ENCODE measurements at regions not wholly inside any gene's neighbourhood (a gene's known extent, or its start where the extent isn't known, plus 50 kb on each side); places are given as distances from the start of the nearest gene placed in this dataset.

- H3K27ac ChIP-seq, result no peak overlapping the region; the same call in 1 of the 2 replicates
- TF ChIP-seq CTCF (IDR thresholded peaks at IDR 0.05) (no peak), ZFX (IDR thresholded peaks at IDR 0.05; ENCODE audit: borderline replicate concordance) (no peak)
Measured at GRCh38 chr3:164478323-164478722, 600.0 kb downstream of the SI start.

- H3K27ac ChIP-seq, result no peak overlapping the region
Measured at GRCh38 chr3:164477403-164477802, 600.9 kb downstream of the SI start.

GRCh38 chr3:164476631-164477030 lies 601.7 kb downstream of the SI start:
- no peak overlapping the region for H3K27ac ChIP-seq
- TF ChIP-seq ZFX (IDR thresholded peaks at IDR 0.05; ENCODE audit: borderline replicate concordance) (no peak), CTCF (IDR thresholded peaks at IDR 0.05) (no peak)

More at GRCh38 chr3:164477403-164477802, 600.9 kb downstream of the SI start:
- TF ChIP-seq ZFX (IDR thresholded peaks at IDR 0.05; ENCODE audit: borderline replicate concordance), result no peak
- no peak for TF ChIP-seq CTCF (IDR thresholded peaks at IDR 0.05)

- TF ChIP-seq ZFX (IDR thresholded peaks at IDR 0.05; ENCODE audit: borderline replicate concordance) (no peak), CTCF (IDR thresholded peaks at IDR 0.05) (no peak)
- no peak overlapping the region for H3K27ac ChIP-seq
Measured at GRCh38 chr3:164470471-164470870, 607.8 kb downstream of the SI start.

- TF ChIP-seq ZFX (IDR thresholded peaks at IDR 0.05; ENCODE audit: borderline replicate concordance), result no peak
- no peak for TF ChIP-seq CTCF (IDR thresholded peaks at IDR 0.05)
Measured at GRCh38 chr3:164468055-164468454, 610.2 kb downstream of the SI start.

GRCh38 chr3:164467007-164467406 lies 611.3 kb downstream of the SI start:
- H3K27ac ChIP-seq, result no peak overlapping the region
- TF ChIP-seq CTCF (IDR thresholded peaks at IDR 0.05) (no peak), ZFX (IDR thresholded peaks at IDR 0.05; ENCODE audit: borderline replicate concordance) (no peak)

More at GRCh38 chr3:164468055-164468454, 610.2 kb downstream of the SI start:
- H3K27ac ChIP-seq, result no peak overlapping the region

GRCh38 chr3:164465172-164465571 lies 613.1 kb downstream of the SI start:
- TF ChIP-seq ZFX (IDR thresholded peaks at IDR 0.05; ENCODE audit: borderline replicate concordance) (no peak), CTCF (IDR thresholded peaks at IDR 0.05) (no peak)
- H3K27ac ChIP-seq, result no peak overlapping the region
